ENCODE measurements at regions not wholly inside any gene's neighbourhood (a gene's known extent, or its start where the extent isn't known, plus 50 kb on each side); places are given as distances from the start of the nearest gene placed in this dataset.

DNA sequence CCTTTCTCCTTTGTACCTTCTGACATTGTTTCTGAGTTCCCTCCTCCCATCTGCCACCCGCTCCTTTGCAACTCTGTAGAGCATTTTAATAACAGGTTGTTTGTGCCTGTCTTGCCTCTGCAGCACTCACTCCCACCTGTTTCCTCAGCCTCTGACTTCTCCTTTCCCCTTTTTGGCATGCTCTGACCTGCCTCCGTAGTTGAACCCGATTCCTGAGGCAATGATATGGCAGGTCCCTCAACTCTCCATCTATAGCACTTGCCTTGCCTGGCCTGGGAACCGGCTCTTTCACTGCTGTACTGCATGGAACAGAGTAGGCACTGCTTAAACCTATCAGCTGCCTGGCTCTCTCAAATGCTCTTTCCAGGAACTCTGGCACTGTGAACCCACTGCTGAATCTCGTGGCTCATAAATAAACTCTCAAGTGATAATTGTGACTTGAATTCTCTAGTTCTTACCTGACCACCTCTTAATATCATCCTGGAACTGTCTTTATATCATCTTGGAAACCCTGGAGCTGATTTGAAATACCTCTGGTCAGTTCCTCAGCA is 50.3 kb downstream of the UTRN start:
- no peak for DNase-seq (ENCODE audit: low spot score)

DNA sequence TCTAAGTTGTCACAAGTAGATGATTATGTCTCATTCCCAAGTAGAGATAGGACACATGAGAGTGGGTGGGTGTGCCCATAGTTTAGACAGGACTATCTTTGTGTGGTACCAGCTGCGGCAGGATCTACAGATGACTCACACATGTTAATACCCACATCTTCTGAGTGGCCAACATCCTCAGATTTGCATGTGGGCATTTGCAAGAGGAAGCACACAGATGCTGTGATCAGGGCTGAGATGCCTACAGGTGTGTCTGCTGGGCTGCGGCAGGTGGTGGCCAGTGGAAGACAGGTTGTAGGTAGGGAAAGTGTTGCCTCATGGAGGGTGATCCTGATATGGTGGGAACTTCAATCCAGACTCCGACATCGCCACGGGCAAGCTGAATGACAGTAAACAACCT is 50.8 kb downstream of the UTRN start:
- DNase-seq (ENCODE audit: low spot score), result no peak

DNA sequence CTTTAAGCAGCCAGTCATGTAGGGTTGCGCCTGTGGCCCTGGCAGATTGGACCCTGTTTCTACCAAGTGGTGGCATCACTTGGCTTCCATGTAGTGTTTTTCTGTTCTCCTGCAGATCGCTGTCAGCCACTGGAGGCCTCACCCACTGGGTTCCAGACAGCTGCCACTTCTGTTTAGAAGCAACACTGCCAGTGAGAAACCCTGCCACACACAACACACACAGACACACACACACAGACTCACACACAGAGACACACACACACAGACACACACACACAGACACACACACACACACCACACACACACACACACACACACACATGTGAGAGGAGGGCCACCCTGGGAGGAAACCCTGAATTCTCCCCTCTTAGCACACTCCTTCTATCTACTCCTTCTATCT is 51.8 kb downstream of the UTRN start:
- no peak for DNase-seq (ENCODE audit: low spot score)

DNA sequence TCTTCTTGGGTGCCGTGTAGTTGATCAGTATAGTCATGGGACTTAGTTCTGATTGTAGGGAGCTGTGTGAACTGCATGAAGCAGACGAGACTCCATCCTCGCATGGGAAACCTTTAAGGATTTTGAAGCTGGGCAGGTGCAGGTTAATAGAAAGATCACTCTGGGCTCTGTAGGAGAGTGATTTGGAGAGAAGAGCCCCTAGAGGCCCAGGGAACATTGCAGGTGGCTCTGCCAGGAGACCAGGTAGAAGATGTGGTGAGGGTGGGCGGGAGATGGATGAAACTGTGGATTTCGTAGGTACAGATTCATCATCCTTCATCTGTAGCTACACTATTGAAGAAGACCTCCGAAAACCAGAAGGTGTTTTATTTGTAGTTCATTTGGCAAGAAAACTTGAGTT is 53.3 kb downstream of the UTRN start:
- no peak for DNase-seq (ENCODE audit: low spot score)

DNA sequence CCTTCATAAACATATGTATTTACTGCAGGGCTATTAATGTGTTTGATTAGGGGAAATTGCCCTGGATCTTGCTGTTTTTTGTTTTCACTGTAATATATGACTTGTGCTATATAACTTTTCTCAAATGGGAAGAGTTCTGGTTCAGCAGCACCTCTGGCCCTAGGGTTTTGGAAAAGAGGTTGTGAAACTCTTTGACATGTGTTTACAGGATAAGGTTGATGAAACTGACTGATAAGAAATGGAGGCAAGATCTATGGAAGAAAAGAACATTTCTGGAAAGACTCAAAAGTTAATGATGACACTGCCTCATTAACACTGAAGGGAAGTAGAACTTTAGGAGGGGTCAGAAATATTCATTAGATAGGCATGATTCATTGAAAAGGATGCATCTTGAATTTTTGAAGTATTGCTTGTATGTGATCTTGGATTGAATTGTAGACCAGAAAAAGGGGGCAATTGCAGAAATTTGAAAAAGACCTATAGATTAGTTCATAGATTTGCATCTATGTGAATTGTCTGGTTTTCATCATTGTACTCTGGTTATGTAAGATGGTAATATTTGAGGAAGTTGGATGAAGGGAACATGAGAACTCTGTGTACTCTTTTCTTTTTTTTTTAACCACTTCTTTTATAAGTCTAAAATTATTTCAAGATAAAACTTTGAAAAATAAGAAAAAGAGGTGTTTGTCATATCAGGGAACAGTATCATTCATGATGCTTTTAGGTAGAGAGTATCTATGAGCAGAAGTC is 54.0 kb downstream of the UTRN start:
- no peak for DNase-seq (ENCODE audit: low spot score)

DNA sequence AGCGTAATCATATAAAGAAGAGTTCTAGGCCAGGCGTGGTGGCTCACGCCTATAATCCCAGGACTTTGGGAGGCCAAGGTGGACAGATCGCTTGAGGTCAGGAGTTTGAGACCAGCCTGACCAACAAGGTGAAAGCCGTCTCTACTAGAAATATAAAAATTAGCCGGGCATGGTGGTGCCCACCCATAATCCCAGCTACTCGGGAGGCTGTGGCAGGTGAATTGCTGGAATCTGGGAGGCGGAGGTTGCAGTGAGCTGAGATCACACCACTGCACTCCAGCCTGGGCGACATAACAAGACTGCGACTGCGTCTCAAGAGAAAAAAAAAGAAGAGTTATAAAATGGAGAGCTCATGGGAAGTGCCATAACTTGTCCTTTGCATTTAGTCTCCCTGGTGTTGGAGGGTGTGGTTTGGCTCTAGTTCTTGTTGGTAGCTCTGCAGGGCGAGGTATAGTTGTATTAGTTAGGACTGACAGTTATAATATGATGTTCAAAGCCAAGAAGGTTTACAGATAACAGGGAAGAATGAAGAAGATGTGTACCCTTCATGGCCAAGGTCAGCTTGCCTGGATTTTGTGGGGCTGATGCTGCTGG is 54.8 kb downstream of the UTRN start:
- DNase-seq (ENCODE audit: low spot score), result no peak

DNA sequence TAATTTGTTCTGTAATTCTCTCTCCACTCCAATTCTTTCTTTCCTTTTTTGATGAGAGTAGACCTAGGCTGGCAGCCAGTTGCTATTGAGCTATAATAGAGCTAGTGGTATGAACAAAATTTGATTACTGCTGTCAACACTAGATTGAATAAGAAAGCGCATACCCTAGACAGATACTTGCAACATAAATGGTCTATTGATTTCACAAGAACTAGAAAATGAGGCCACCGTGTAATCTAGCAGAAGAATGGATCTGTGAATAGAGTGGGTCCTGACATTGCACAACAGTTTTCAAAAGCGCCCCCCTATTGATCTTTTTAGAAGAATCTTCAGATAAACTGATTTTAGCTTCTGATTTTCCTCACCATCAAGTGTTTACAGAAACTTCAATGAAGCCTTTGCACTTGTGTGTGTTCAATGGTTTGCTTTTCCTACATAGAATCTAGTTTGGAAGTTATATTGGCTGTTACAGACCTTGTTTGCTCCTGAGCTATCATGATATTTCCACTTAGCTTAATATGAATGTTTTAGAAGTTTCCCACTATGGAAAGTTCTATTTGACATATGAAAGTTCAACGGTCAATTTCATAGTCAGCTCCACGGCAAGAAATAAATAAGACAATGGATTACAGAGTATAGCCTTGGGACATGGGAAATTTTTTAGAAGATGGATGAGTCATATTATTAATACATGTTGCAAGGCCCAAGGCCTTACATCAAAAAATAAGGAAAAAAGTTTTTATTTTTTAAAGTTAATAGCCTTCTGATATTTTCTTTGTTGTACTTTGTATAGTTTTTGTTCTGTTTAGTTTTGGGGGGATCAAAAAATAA is 55.6 kb downstream of the UTRN start:
- DNase-seq (ENCODE audit: low spot score), result no peak

DNA sequence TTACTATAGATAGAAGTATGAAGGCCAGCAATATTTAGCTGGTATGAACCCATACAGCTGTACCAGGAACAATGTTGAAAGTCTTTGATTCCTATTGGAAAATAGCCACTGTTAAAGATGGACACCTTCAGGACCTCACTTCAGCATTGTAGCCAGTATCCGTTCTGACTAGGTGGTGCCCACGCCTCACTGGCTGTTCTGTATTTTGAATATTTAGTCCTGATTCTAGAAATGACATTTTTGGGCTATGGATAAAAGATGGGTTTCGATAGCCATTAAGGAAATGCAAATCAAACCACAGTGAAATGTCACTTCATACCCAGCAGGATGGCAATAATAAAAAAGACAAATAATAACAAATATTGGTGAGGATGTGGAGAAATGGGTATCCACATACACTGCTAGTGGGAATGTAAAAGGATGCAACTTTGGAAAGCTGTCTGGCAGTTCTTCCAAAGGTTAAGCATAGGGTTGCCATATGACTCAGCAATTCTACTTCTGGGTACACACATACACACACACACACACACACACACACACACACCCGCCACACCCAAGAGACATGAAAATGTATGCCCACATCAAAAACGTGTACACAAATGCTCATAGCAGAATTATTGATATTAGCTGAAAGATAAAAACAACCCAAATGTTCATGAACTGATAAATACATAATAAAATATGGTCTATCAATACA is 56.8 kb downstream of the UTRN start:
- no peak for DNase-seq (ENCODE audit: low spot score)

DNA sequence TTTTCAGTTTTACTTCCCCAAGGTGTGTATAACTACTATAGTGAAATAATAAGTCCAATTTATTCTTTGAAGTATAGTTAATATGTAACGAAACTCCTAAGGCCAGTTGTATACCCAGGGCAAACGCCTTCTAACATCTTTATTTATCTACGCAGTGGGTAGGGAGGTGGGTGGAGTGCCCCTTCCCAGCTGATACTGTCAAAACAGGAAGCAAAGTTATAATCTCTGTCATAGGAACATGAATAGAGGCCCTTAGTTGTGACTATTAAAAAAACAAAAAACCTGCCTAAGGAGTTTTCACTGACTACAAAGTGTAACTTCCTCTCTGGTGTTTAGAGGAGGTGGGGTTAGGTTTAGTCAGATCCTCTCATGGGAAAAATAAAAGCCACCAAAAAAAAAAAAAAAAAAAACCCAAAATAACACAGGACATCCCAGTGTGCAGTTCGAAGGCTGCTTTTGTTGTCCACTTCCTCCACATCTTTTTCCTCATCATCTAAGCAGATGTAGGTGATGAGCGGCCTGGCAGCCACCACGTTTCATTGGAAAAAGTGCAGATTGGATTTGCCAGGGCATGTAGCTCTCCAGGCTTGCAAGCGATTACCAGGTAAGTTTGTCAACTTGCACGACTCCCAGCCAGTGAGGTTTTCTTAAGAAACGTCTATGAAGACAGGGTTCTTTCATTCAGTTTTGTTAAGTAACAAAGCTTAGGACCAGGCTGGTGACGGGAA is 58.7 kb downstream of the UTRN start:
- DNase-seq (ENCODE audit: low spot score), result no peak

DNA sequence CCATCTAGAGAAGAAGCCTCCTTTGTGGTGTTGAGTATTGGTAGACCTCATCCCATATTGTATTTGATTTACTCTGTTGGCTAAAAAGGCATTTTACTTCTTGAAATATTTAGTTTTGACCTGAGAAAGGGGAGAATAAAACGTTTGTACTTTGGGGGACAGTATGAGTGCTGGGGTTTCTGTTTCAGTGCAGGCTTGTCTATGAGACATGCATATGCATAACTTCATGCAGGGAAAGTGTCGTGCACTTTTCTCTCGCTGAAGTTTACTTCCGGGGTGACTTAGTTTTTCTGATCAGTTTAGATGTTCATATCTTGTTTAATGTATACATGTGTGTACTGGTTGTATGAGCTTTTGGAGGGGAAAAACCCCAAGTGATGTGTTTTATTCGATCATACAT is 59.5 kb downstream of the UTRN start:
- no peak for DNase-seq (ENCODE audit: low spot score)

DNA sequence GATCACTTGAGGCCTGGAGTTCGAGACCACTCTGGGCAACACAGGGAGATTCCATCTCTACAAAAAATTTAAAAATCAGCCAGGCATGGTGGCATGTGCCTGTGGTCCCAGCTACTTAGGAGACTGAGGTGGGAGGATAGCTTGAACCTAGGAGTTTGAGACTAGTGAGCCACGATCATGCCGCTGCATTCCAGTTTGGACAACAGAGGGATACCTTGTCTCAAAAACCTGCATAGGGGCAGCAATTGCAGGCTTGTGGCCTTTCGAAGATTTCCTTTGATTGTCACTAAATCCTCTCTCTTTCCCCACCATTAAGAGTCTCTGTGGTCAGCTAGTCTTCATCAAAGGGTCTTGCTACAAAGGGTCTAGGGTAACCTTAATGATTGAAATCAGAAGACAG is 60.3 kb downstream of the UTRN start:
- DNase-seq (ENCODE audit: low spot score), result no peak

DNA sequence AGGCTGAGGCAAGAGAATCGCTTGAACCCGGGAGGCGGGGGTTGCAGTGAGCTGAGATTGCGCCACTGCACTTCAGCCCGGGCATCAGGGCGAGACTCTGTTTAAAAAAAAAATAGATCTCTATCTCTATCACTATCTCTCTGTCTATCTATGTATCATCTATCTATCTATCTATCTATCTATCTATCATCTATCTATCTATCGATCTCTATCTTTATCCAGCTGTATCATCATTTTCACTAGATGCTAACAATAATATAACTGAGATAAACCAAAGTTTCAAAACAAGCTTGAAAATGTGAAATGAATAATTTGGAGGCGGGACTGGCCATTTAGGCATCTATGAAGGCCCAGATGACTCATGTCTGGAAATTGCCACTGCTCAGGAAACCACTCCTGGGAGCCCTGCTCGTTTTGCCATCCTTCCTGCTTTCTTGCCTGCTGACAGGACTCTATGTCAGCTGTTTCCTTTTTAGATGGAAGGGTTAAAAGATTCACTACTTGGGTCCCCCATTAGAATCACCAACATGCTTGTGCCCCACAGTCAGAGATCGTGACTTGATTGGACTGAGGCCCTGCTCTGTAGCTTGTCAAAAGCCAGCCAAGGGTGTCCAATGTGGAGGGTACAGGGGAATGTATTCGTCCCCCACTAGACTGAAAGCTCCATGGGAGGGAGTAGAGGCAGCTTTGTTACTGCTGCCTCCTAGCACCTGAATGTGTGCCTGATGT is 61.7 kb downstream of the UTRN start:
- DNase-seq (ENCODE audit: low spot score), result no peak

DNA sequence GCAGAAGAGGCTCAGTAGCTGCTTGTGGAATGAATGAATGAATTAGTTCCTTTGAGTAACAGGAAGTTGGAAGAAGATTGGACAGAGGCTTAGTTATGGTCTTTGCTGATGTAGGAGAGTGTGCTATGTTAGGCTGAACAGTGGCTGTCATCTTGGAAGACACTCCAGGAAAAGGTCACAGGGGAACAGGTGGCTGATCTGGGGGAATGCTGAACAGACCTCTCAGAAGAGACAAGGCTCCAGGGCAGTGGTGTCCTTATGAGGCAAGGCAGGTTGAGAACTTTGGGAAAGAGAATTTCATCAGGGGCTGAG is 62.3 kb downstream of the UTRN start:
- no peak for DNase-seq (ENCODE audit: low spot score)

DNA sequence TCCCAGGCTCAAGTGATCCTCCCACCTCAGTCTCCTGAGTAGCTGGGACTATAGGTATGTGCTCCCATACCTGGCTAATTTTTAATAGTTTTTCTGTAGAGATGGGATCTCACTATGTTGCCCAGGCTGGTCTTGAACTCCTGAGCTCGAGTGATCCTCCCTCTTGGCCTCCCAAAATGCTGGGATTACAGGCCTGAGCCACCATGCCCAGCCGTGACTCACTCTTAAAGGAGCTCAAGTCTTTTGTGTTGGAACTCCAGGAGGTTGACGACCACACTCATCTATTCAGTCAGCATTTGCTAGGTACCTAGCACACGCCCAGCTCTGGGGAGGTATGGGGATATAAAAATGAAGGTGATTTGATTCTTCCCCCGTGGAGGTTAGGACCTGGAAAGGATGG is 62.8 kb downstream of the UTRN start:
- DNase-seq (ENCODE audit: low spot score), result no peak

DNA sequence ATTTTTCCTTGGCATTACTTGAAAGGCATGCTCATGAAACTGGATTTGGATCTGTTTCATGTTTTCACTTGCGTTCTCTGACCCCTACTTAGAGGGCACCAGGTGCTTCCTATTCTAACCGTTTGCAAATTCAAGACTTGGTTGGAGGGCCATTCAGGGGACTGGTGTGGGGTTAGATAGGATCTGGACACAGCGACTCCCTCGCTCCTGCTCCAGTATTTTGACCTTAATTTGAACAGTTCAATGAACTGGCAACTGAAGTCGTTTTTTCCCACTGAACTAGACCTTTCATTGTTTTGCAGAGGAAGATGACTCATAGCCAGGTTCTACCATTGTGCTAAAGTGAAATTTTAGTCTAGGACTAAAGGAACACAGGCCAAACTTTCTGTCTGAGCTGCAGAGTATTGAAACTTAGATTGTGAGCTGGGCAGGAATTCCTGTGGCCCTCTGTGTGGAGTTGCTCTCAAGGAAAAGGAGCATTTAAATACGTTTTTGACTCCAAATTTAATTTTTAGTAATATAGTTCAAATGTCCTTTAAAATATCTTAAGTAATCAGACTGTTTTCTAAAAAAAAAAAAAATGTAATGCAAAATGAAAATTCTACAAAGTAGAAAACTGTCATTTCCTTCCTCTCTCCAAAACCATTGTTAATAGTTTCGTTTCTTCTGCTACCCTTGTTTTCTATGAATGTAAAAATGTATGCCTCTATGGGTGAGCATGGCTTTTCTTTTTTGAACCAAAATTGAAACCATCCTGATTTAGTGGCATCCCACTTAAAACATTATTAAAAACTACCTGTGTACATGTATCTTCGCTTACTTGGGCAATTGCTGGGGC is 64.8 kb downstream of the UTRN start:
- DNase-seq (ENCODE audit: low spot score), result no peak

DNA sequence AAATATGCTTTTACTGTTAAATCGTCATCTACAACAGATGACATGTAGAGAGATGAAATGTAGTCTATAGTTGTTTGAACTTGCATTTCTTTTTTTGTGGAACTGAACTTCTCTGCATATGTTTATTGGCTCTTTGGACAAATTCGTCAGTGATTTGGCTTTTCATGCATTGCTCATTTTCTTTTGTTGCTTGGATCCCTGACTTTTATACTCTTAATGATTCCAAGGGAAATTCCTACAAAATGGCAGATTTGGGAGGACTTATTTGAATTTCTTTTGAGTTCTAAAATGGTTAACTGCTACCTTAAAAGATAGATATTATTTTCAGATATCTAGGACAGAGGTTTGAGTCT is 65.4 kb downstream of the UTRN start:
- DNase-seq (ENCODE audit: low spot score), result no peak

DNA sequence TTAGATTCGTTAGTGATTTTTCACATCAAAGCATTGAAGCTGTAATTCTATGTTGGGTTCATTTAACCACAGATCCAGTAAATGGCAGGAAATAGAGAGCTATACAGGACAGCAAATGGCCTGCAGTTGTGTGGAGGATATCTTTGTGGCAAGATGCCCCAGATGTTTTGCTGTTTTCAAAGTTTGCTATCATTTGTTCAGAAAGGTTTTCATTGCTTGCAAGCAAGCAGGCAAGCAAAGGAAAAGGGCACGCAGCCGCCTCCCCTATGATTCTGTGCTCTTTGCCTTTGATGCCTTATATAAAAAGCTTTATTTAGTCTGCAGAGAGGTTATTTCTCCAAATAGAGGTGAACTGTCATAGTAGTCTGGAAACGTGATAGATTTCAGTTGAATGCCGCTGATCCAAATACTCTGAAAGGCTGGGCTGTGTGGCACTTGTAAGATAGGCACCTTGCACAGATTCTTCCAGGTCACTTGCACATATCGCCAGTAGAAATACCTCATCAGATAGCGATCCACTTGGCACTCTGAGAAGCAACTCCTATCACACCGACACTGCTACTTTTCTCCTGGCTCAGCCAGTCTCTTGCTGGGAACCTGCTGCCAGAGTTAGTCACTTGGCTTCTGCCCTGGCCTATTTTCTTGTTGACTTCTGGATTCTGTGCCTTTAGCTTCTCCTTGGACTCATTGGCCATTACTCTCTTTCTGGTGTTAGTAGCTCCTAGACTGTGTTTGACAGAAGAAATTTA is 66.4 kb downstream of the UTRN start:
- DNase-seq (ENCODE audit: low spot score), result no peak

DNA sequence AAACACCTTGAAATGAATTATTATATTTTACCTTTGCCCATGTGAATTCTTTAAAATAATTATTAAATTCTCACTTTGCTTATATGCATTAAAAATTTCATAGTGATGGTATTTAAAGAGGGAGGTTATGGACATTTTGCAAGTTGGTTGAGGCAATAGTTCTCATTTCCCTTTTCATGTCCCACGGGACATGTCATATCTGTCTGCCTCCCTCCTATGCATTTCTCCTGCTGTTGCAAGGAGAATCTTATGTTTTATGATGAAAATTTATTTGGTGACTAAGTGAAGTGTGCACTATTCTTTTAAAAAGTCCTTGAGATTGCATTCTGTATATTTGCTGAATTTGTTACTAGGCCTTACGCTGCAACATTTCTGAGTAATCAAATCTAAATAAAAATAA is 67.2 kb downstream of the UTRN start:
- DNase-seq (ENCODE audit: low spot score), result no peak

DNA sequence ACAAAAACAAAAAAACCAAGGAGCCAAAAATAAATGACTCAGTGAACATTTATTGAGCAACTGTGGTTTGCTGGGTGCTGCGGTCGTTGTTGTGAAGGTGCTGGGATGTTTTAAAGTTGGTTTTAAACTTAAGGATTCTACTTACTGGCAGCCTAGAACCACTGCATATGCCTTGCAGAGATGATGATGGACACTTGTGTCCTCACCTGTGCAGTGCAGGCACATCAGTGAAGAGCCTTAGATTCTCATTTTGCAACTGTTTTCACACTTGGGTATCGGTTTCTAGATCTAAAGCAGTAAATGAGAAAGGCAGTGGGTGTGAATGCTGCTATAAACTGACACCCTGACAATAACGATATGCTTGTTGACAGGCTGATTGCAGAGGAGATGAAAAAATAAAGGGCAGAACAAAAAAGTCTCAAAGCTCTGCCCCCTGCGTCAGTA is 68.8 kb downstream of the UTRN start:
- DNase-seq (ENCODE audit: low spot score), result no peak

DNA sequence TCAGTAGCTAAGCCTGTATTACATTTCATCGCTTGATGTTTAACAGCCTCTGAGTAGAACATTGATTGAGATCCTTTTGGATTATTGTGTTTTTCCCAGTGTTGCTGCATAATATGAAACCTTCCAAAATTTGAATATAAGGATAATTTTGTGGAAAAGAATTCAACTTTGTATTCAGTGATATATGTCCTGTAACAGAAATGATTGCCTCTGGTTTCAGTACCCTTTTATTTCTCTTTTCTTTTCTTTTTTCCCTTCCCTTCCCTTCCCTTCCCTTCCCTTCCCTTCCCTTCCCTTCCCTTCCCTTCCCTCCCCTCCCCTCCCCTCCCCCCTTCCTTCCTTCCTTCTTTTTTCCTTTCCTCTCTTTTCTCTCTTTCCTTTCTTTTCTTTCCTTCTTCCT is 74.6 kb downstream of the UTRN start:
- DNase-seq (ENCODE audit: low spot score), result no peak

Data from HuH-7.5 (cell line).